Caco-2 (cell line): ENCODE measurements at regions not wholly inside any gene's neighbourhood (a gene's known extent, or its start where the extent isn't known, plus 50 kb on each side); places are given as distances from the start of the nearest gene placed in this dataset.
"Not testable (repeated sequence)": the region's sequence is repeated elsewhere in the genome, so short reads cannot be mapped to it uniquely, and the experiment has no call there.

Experiments used
- BruUV-seq: library from RNA; stranded (reverse); fragments of 400-500 nt; replicated peaks from 2 replicates; lab custom pipeline; 2021; lab: Mats Ljungman, UMichigan
- CTCF ChIA-PET: fragments of 300-600 bp; sonication (Branson Sonifier 250); formaldehyde crosslinking; loops from one replicate; lab custom pipeline; 2022; ENCODE audit warnings: antibody characterized with exemption; lab: Charles Lee
- POLR2A ChIA-PET: fragments of 300-600 bp; sonication (Branson Sonifier 250); formaldehyde crosslinking; loops from one replicate; lab custom pipeline; 2022; ENCODE audit warnings: antibody characterized with exemption; lab: Charles Lee
- DNase-seq, 2 experiments: peaks; one replicate each; pipeline versions ENCODE4 v3.0.0 to v3.0.0-alpha.2; 2020 to 2022
- H3K27me3 ChIP-seq: replicated peaks from 2 replicates; pipeline ENCODE4 v1.6.0; 2011; ENCODE audit warnings: low read length; ENCODE audit not compliant: control insufficient read depth, insufficient read depth
- H3K36me3 ChIP-seq: 2 replicates; pipeline ENCODE4 v1.5.1; 2011; ENCODE audit warnings: low read length; ENCODE audit not compliant: control insufficient read depth, insufficient read depth
- H3K4me1 ChIP-seq: fragments of 250-450 bp; sonication (Bioruptor Pico); 2 replicates; pipeline ENCODE4 v1.5.1; 2020; ENCODE audit warnings: mild to moderate bottlenecking
- H3K4me3 ChIP-seq: 2 replicates; pipeline ENCODE4 v1.5.1; 2011; ENCODE audit warnings: low read depth, mild to moderate bottlenecking, control low read depth, low read length
- H3K9me3 ChIP-seq: fragments of 250-450 bp; sonication (Bioruptor Pico); 2 replicates; pipeline ENCODE4 v1.5.1; 2020; ENCODE audit warnings: mild to moderate bottlenecking, moderate library complexity
- H3K27ac Mint-ChIP-seq: one replicate; pipeline ENCODE4 v1.8.0; 2022; ENCODE audit warnings: mixed read lengths; ENCODE audit not compliant: unreplicated experiment
- H3K27me3 Mint-ChIP-seq: one replicate; pipeline ENCODE4 v1.8.0; 2022; ENCODE audit warnings: mixed read lengths; ENCODE audit not compliant: insufficient read depth, unreplicated experiment
- H3K36me3 Mint-ChIP-seq: one replicate; pipeline ENCODE4 v1.8.0; 2022; ENCODE audit warnings: mild to moderate bottlenecking, mixed read lengths; ENCODE audit not compliant: insufficient read depth, unreplicated experiment
- H3K4me1 Mint-ChIP-seq: one replicate; pipeline ENCODE4 v1.8.0; 2022; ENCODE audit warnings: low read depth, mixed read lengths; ENCODE audit not compliant: unreplicated experiment
- H3K4me3 Mint-ChIP-seq: one replicate; pipeline ENCODE4 v1.8.0; 2022; ENCODE audit warnings: mild to moderate bottlenecking, moderate library complexity, mixed read lengths; ENCODE audit not compliant: unreplicated experiment
- H3K9me3 Mint-ChIP-seq: one replicate; pipeline ENCODE4 v1.8.0; 2022; ENCODE audit warnings: mixed read lengths; ENCODE audit not compliant: unreplicated experiment
- intact Hi-C: fragments of 100-400 bp; cut with micrococcal nuclease; formaldehyde crosslinking; loops from one replicate; pipeline ENCODE4 v1.10.0; 2022; ENCODE audit not compliant: unreplicated experiment
- TF ChIP-seq, protein P1 (sequence below), 2 experiments: fragments of 200-600 bp in 1 of 2; IDR thresholded peaks; 1 replicate in 1 of 2; 2 replicates in 1 of 2; pipeline versions ENCODE4 v1.5.1 to v1.8.0; 2011 to 2022; ENCODE audit warnings: antibody characterized with exemption in 1 of 2, control low read depth in 1 of 2, inconsistent platforms in 1 of 2, low read depth in 1 of 2, low read length in 1 of 2, mild to moderate bottlenecking in 1 of 2, moderate library complexity in 1 of 2; ENCODE audit not compliant: insufficient read depth in 1 of 2, severe bottlenecking in 1 of 2, unreplicated experiment in 1 of 2

DNA sequence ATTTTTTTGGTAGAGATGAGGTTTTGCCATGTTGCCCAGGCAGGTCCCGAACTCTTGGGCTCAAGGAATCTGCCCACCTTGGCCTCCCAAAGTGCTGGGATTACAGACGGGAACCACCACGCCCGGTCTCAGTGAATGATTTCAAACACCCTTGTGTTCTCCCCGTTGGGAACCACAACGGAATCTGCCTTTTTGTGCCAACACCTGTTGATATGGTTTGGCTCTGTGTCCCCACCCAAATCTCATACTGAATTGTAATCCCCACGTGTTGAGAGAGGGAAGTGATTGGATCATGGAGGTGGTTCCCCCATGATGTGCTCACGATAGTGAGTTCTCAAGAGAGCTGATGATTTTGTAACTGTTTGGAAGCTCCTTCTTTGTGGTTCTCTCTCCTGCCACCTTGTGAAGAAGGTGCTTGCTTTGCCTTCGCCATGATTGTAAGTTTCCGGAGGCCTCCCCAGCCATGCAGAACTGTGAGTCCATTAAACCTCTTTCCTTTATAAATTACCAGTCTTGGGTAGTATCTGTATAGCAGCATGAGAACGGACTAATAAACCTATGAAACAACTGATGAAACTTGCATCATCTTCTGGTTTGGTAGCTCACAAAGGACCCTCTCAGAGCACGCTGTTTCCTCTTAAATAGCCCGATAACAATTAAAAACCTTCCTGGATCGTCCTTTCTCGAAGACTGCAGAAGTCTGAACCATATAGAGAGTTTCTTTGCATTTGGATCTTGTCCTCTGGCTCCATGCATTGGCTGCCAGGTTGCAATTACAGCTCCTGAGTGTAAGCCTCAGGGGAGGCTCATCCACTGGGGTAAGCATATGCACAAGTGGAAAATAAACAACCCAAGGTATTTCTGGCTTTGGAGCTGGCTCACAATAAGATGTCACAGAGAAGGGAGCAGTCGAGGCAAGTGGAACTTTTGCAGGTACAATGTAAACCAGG is 91.5 kb downstream of the SPRY4 start:
- no TSS peak for BruUV-seq
- ChIA-PET CTCF (interaction anchor here (0.7 kb wide), 1 partner anchor 1595 kb away, joined by 3 read pairs; no protein-coding TSS in a partner anchor), POLR2A (interaction anchor here (0.6 kb wide), 1 partner anchor 36 kb away, joined by 9 read pairs; no protein-coding TSS in a partner anchor)
- TF ChIP-seq, protein P1, sequence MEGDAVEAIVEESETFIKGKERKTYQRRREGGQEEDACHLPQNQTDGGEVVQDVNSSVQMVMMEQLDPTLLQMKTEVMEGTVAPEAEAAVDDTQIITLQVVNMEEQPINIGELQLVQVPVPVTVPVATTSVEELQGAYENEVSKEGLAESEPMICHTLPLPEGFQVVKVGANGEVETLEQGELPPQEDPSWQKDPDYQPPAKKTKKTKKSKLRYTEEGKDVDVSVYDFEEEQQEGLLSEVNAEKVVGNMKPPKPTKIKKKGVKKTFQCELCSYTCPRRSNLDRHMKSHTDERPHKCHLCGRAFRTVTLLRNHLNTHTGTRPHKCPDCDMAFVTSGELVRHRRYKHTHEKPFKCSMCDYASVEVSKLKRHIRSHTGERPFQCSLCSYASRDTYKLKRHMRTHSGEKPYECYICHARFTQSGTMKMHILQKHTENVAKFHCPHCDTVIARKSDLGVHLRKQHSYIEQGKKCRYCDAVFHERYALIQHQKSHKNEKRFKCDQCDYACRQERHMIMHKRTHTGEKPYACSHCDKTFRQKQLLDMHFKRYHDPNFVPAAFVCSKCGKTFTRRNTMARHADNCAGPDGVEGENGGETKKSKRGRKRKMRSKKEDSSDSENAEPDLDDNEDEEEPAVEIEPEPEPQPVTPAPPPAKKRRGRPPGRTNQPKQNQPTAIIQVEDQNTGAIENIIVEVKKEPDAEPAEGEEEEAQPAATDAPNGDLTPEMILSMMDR (IDR thresholded peaks at IDR 0.05; ENCODE audit: insufficient read depth in 1 of 2, low read depth in 1 of 2, low read length in 1 of 2, severe bottlenecking in 1 of 2, unreplicated experiment in 1 of 2): no peak
- Mint-ChIP-seq H3K36me3 (peaks cover 11% of the 10 kb centered on the region), H3K4me1 (peaks cover 46% of the 10 kb centered on the region), H3K9me3 (no peaks in the 10 kb centered on the region), H3K4me3 (no peak overlapping the region), H3K27me3 (no peaks in the 10 kb centered on the region), H3K27ac (peak overlapping the region; percentile 87)
- intact Hi-C loops: no loop called here
- Histone ChIP-seq H3K4me1 (peaks cover 34% of the 10 kb centered on the region), H3K4me3 (no peak overlapping the region), H3K9me3 (no peaks in the 10 kb centered on the region), H3K27me3 (no peaks in the 10 kb centered on the region), H3K36me3 (no peaks in the 10 kb centered on the region)
- no peak for DNase-seq

DNA sequence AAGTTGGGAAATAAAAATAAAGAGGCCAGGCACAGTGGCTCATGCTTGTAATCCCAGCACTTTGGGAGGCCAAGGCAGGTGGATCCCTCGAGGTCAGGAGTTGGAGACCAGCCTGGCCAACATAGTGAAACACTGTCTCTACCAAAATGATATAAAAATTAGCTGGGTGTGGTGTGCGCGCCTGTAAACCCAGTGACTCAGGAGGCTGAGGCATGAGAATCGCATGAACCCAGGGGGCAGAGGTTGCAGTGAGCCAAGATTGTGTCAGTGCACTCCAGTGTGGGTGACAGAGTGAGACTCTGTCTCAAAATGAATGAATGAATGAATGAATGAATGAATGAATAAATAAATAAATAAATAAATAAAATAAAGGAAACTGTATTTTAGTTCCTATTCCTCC is 93.9 kb downstream of the SPRY4 start:
- H3K9me3 Mint-ChIP-seq, DNase-seq, BruUV-seq, H3K9me3 ChIP-seq, POLR2A ChIA-PET, intact Hi-C loops, H3K4me3 ChIP-seq, H3K36me3 ChIP-seq, H3K4me3 Mint-ChIP-seq, H3K27ac Mint-ChIP-seq, H3K27me3 ChIP-seq, H3K36me3 Mint-ChIP-seq, H3K27me3 Mint-ChIP-seq, CTCF ChIA-PET: not testable (repeated sequence)
- H3K4me1 ChIP-seq: peaks cover 17% of the 10 kb centered on the region
- H3K4me1 Mint-ChIP-seq: peaks cover 21% of the 10 kb centered on the region

DNA sequence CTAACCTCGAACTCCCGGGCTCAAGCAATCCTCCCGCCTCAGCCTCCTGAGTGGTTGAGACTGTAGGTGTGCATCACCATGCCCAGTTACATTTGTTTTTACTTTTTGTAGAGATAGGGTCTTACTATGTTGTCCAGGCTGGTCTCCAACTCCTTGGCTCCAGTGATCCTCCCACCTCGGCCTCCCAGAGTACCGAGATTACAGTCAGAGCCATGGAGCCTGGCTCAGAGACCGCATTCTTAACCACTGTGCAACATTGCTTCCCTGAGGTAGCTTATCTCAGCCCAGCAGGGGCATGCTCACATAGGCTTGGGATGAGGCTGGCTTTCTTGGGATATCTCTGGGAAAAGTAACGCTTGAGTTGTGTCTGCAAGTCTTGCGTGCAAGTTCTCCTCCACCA is 99.7 kb downstream of the SPRY4 start:
- Mint-ChIP-seq H3K27me3 (no peaks in the 10 kb centered on the region), H3K36me3 (no peaks in the 10 kb centered on the region), H3K4me1 (peaks cover 7% of the 10 kb centered on the region), H3K4me3 (no peak overlapping the region), H3K27ac (no peak overlapping the region), H3K9me3 (no peaks in the 10 kb centered on the region)
- Histone ChIP-seq H3K4me3 (no peak overlapping the region), H3K27me3 (no peaks in the 10 kb centered on the region), H3K9me3 (no peaks in the 10 kb centered on the region), H3K36me3 (no peaks in the 10 kb centered on the region), H3K4me1 (peaks cover 10% of the 10 kb centered on the region; the same call in 1 of the 2 replicates)
- TF ChIP-seq, protein P1 (IDR thresholded peaks at IDR 0.05; ENCODE audit: insufficient read depth in 1 of 2, low read depth in 1 of 2, low read length in 1 of 2, severe bottlenecking in 1 of 2, unreplicated experiment in 1 of 2): no peak
- BruUV-seq: no TSS peak
- POLR2A ChIA-PET: no interaction called here
- CTCF ChIA-PET: no interaction called here
- DNase-seq: no peak
- intact Hi-C loops: no loop called here
